ENCODE measurements at regions not wholly inside any gene's neighbourhood (a gene's known extent, or its start where the extent isn't known, plus 50 kb on each side); places are given as distances from the start of the nearest gene placed in this dataset.

DNA sequence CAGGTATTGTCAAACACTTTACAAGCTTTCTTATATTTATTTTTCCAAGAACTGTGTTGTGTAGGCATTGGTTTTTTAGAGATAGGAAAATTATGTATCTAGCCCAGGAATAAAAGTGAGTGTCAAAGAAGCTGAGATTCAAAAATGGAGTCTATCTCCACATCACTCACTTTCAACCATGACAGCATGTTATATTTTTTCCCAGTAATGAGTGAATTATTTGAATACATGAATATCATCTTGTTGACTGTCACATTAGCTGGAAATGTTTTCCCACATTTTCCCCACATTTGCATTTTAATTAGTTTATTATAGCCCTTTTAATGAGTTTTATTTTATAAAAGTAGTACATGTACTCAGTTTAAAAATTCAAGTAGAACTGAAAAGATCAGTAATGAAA, 693.7 kb downstream of the PCDH18 start:
- no peak overlapping the region for H3K4me3 ChIP-seq (ENCODE audit: low read depth, low read length)
- H3K27ac ChIP-seq (ENCODE audit: insufficient read depth, low read length, poor library complexity, severe bottlenecking): no peak overlapping the region
- H3K4me1 Mint-ChIP-seq: no peaks in the 10 kb centered on the region
- H3K9me3 Mint-ChIP-seq: peaks cover 5 to 32% (median 10%) of the 10 kb centered on the region in 7 donors
- no peak overlapping the region for H3K27ac Mint-ChIP-seq
- no peaks in the 10 kb centered on the region for H3K27me3 Mint-ChIP-seq
- H3K9me3 ChIP-seq (ENCODE audit: control insufficient read depth in 2 of 2, low read length in 2 of 2): peaks cover 0 to 7% of the 10 kb centered on the region in 2 experiments
- no peaks in the 10 kb centered on the region for H3K36me3 Mint-ChIP-seq
- H3K4me3 Mint-ChIP-seq: no peak overlapping the region
- ATAC-seq (ENCODE audit: low read depth in 2 of 2) (no peak), DNase-seq (no peak)
- H3K4me1 ChIP-seq (ENCODE audit: control insufficient read depth, insufficient read depth, low read length, poor library complexity, severe bottlenecking): no peaks in the 10 kb centered on the region
- H3K27me3 ChIP-seq (ENCODE audit: control insufficient read depth, insufficient read depth, low read length): no peaks in the 10 kb centered on the region
- no peaks in the 10 kb centered on the region for H3K36me3 ChIP-seq (ENCODE audit: control insufficient read depth, insufficient read depth, low read length)

GRCh38 chr4:136831553-136831952, 700.7 kb downstream of the PCDH18 start:
- H3K4me3 Mint-ChIP-seq: no peak overlapping the region
- H3K27ac Mint-ChIP-seq: no peak overlapping the region
- no peaks in the 10 kb centered on the region for H3K36me3 ChIP-seq (ENCODE audit: control insufficient read depth, insufficient read depth, low read length)
- no peak for DNase-seq
- H3K4me3 ChIP-seq (ENCODE audit: low read depth, low read length): no peak overlapping the region
- no peak for ATAC-seq (ENCODE audit: low read depth in 2 of 2)
- no peaks in the 10 kb centered on the region for H3K27me3 Mint-ChIP-seq
- H3K27ac ChIP-seq (ENCODE audit: insufficient read depth, low read length, poor library complexity, severe bottlenecking): no peak overlapping the region
- H3K4me1 ChIP-seq (ENCODE audit: control insufficient read depth, insufficient read depth, low read length, poor library complexity, severe bottlenecking): no peaks in the 10 kb centered on the region
- peaks cover 0 to 3% of the 10 kb centered on the region in 2 experiments for H3K9me3 ChIP-seq (ENCODE audit: control insufficient read depth in 2 of 2, low read length in 2 of 2)
- H3K36me3 Mint-ChIP-seq: no peaks in the 10 kb centered on the region
- no peaks in the 10 kb centered on the region for H3K4me1 Mint-ChIP-seq
- H3K27me3 ChIP-seq (ENCODE audit: control insufficient read depth, insufficient read depth, low read length): no peaks in the 10 kb centered on the region
- H3K9me3 Mint-ChIP-seq: peaks cover 1 to 9% (median 5%) of the 10 kb centered on the region in 7 donors

GRCh38 chr4:136829280-136829679, 703.0 kb downstream of the PCDH18 start:
- Histone ChIP-seq H3K4me3 (ENCODE audit: low read depth, low read length) (no peak overlapping the region), H3K27ac (ENCODE audit: insufficient read depth, low read length, poor library complexity, severe bottlenecking) (no peak overlapping the region), H3K4me1 (ENCODE audit: control insufficient read depth, insufficient read depth, low read length, poor library complexity, severe bottlenecking) (no peaks in the 10 kb centered on the region), H3K27me3 (ENCODE audit: control insufficient read depth, insufficient read depth, low read length) (no peaks in the 10 kb centered on the region), H3K36me3 (ENCODE audit: control insufficient read depth, insufficient read depth, low read length) (no peaks in the 10 kb centered on the region), H3K9me3 (ENCODE audit: control insufficient read depth in 2 of 2, low read length in 2 of 2) (peaks cover 0 to 3% of the 10 kb centered on the region in 2 experiments)
- Mint-ChIP-seq H3K27ac (no peak overlapping the region), H3K4me1 (no peaks in the 10 kb centered on the region), H3K4me3 (no peak overlapping the region), H3K27me3 (no peaks in the 10 kb centered on the region), H3K9me3 (peaks cover 0 to 7% (median 0%) of the 10 kb centered on the region in 7 donors), H3K36me3 (no peaks in the 10 kb centered on the region)
- DNase-seq: no peak
- no peak for ATAC-seq (ENCODE audit: low read depth in 2 of 2)

DNA sequence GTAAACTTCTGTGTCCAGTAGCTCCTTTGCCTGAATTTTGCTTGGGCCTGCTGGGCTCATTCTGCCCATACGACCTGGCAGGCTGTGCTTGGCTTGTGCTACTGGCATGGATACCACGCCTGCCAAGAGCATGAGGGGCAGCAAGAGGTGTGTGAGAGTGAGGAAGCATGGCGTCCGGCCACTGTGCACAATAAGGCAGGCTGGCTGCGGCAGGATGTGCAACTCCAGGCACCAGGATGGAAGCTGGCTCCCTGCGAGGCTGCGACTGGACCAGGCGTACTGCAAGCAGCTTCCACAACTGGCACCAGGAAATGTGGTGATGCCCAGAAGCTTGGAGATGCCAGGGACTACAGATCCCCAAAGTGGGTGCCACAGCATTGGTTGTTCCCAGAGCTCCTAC, 709.3 kb downstream of the PCDH18 start:
- H3K27me3 Mint-ChIP-seq: no peaks in the 10 kb centered on the region

DNA sequence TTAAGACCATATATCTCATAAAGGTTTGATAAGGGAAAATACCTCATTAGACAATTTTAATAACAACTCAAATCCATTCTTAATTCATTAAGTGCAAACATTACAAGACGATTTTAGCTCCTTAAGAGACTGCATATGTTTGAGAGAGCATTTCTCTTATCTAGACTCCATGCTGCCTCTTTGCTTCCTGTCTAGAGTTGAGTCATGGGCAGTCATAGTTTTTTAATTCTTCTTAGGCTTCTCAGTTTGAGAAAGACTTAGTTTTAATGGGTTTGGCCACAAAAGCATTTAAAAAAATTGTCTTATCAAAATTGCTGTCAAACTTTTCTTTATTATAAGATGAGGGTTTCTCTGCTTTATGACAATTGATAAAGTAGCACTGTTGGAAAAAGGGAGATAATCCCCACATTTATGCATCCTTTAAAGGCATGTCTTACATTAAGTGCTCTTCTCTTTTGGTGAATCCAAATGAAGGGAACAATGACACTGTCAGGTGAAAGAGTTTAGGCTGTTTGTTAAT, 713.4 kb downstream of the PCDH18 start:
- no peak overlapping the region for H3K27ac Mint-ChIP-seq
- H3K4me1 ChIP-seq (ENCODE audit: control insufficient read depth, insufficient read depth, low read length, poor library complexity, severe bottlenecking): no peaks in the 10 kb centered on the region
- peaks cover 0 to 7% (median under 1%) of the 10 kb centered on the region in 7 donors for H3K9me3 Mint-ChIP-seq
- no peak overlapping the region for H3K4me3 Mint-ChIP-seq
- no peak overlapping the region for H3K4me3 ChIP-seq (ENCODE audit: low read depth, low read length)
- no peak for DNase-seq
- no peak overlapping the region for H3K27ac ChIP-seq (ENCODE audit: insufficient read depth, low read length, poor library complexity, severe bottlenecking)
- H3K9me3 ChIP-seq (ENCODE audit: control insufficient read depth in 2 of 2, low read length in 2 of 2): peaks cover 0 to 5% of the 10 kb centered on the region in 2 experiments
- no peaks in the 10 kb centered on the region for H3K36me3 ChIP-seq (ENCODE audit: control insufficient read depth, insufficient read depth, low read length)
- no peaks in the 10 kb centered on the region for H3K36me3 Mint-ChIP-seq
- no peaks in the 10 kb centered on the region for H3K27me3 Mint-ChIP-seq
- H3K4me1 Mint-ChIP-seq: no peaks in the 10 kb centered on the region
- no peaks in the 10 kb centered on the region for H3K27me3 ChIP-seq (ENCODE audit: control insufficient read depth, insufficient read depth, low read length)
- ATAC-seq (ENCODE audit: low read depth in 2 of 2): no peak

More for the DNA sequence above, 709.3 kb downstream of the PCDH18 start:
- Mint-ChIP-seq H3K36me3 (no peaks in the 10 kb centered on the region), H3K9me3 (peaks cover 0 to 8% (median 1%) of the 10 kb centered on the region in 7 donors), H3K4me3 (no peak overlapping the region), H3K27ac (no peak overlapping the region), H3K4me1 (no peaks in the 10 kb centered on the region)
- peaks cover 0 to 8% of the 10 kb centered on the region in 2 experiments for H3K9me3 ChIP-seq (ENCODE audit: control insufficient read depth in 2 of 2, low read length in 2 of 2)
- no peaks in the 10 kb centered on the region for H3K27me3 ChIP-seq (ENCODE audit: control insufficient read depth, insufficient read depth, low read length)
- DNase-seq (no peak), ATAC-seq (ENCODE audit: low read depth in 2 of 2) (no peak)
- no peaks in the 10 kb centered on the region for H3K36me3 ChIP-seq (ENCODE audit: control insufficient read depth, insufficient read depth, low read length)
- no peak overlapping the region for H3K27ac ChIP-seq (ENCODE audit: insufficient read depth, low read length, poor library complexity, severe bottlenecking)
- H3K4me3 ChIP-seq (ENCODE audit: low read depth, low read length): no peak overlapping the region
- no peaks in the 10 kb centered on the region for H3K4me1 ChIP-seq (ENCODE audit: control insufficient read depth, insufficient read depth, low read length, poor library complexity, severe bottlenecking)

DNA sequence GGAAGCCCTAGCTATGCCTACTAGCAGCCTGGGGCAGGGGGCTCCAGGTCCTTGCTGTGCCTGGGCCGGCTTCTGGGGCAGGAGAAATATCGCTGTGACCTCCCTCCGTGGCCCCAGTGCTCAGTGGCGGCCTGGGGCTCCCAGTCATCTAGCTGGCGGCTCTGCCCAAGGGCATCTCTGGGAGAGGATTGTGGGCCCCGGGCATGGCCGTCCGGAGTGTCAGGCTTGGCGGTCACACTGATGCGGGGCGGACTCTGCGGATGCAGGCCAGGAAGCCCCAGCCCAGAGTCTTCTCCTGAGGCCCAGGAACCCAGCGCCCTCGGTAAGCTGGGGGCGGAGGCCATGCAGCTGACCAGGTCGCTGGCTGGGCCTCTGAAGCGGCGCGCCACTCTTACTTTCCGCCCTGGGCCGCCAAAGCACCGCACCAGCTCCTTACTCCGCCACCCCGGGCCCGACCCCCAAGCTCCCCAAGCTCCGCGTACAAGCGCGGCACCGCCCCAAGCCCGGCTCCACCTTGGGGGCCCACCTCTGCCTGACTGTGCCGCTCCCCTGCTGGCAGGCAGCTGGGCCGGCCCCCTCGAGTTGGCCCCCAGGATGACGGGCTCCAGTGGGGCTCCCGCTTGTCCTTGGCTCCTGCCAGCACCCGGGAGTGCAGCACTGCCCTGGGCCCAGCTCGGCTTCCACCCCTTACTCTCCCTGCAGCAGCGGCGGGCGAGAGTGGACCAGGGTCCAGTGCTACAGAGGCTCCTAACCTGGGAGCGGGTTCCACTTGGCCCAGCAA, 720.0 kb downstream of the PCDH18 start:
- no peaks in the 10 kb centered on the region for H3K27me3 Mint-ChIP-seq
- H3K36me3 ChIP-seq (ENCODE audit: control insufficient read depth, insufficient read depth, low read length): no peaks in the 10 kb centered on the region
- no peaks in the 10 kb centered on the region for H3K36me3 Mint-ChIP-seq
- ATAC-seq (ENCODE audit: low read depth in 2 of 2) (no peak), DNase-seq (no peak)
- H3K4me3 ChIP-seq (ENCODE audit: low read depth, low read length): no peak overlapping the region
- H3K27ac ChIP-seq (ENCODE audit: insufficient read depth, low read length, poor library complexity, severe bottlenecking): no peak overlapping the region
- peaks cover 2 to 9% of the 10 kb centered on the region in 2 experiments for H3K9me3 ChIP-seq (ENCODE audit: control insufficient read depth in 2 of 2, low read length in 2 of 2)
- H3K27ac Mint-ChIP-seq: no peak overlapping the region
- H3K4me1 ChIP-seq (ENCODE audit: control insufficient read depth, insufficient read depth, low read length, poor library complexity, severe bottlenecking): no peaks in the 10 kb centered on the region
- H3K4me1 Mint-ChIP-seq: no peaks in the 10 kb centered on the region
- H3K27me3 ChIP-seq (ENCODE audit: control insufficient read depth, insufficient read depth, low read length): no peaks in the 10 kb centered on the region
- no peak overlapping the region for H3K4me3 Mint-ChIP-seq
- peaks cover 0 to 5% (median 2%) of the 10 kb centered on the region in 7 donors for H3K9me3 Mint-ChIP-seq

GRCh38 chr4:136811496-136812077, 720.7 kb downstream of the PCDH18 start:
- Mint-ChIP-seq H3K27me3 (no peaks in the 10 kb centered on the region), H3K9me3 (peaks cover 0 to 5% (median 2%) of the 10 kb centered on the region in 7 donors)
- no peak for ATAC-seq (ENCODE audit: low read depth in 2 of 2)

More at GRCh38 chr4:136811496-136812077, 720.7 kb downstream of the PCDH18 start:
- Histone ChIP-seq H3K36me3 (ENCODE audit: control insufficient read depth, insufficient read depth, low read length) (no peaks in the 10 kb centered on the region), H3K4me1 (ENCODE audit: control insufficient read depth, insufficient read depth, low read length, poor library complexity, severe bottlenecking) (no peaks in the 10 kb centered on the region), H3K27ac (ENCODE audit: insufficient read depth, low read length, poor library complexity, severe bottlenecking) (no peak overlapping the region), H3K9me3 (ENCODE audit: control insufficient read depth in 2 of 2, low read length in 2 of 2) (peaks cover 2 to 9% of the 10 kb centered on the region in 2 experiments), H3K4me3 (ENCODE audit: low read depth, low read length) (no peak overlapping the region), H3K27me3 (ENCODE audit: control insufficient read depth, insufficient read depth, low read length) (no peaks in the 10 kb centered on the region)
- H3K4me3 Mint-ChIP-seq: no peak overlapping the region
- H3K27ac Mint-ChIP-seq: no peak overlapping the region
- H3K4me1 Mint-ChIP-seq: no peaks in the 10 kb centered on the region
- no peaks in the 10 kb centered on the region for H3K36me3 Mint-ChIP-seq
- no peak for DNase-seq

Measured in CD4-positive, CD25-positive, alpha-beta regulatory T cell (primary cell).